WTC11 (cell line): ENCODE measurements at regions not wholly inside any gene's neighbourhood (a gene's known extent, or its start where the extent isn't known, plus 50 kb on each side); places are given as distances from the start of the nearest gene placed in this dataset.

Experiments used
- ATAC-seq: fragments of 200-7000 bp; cut with Tn5 transposase; 2 replicates; pipeline ENCODE4 v1.10.0; 2021; ENCODE audit warnings: mild to moderate bottlenecking, moderate library complexity
- CTCF ChIA-PET: fragments of 300-600 bp; sonication (Branson Sonifier 250); formaldehyde crosslinking; loops from one replicate; lab custom pipeline; 2021; ENCODE audit warnings: antibody characterized with exemption; lab: Charles Lee
- POLR2A ChIA-PET: fragments of 350-600 bp; sonication (Branson Sonifier 250); formaldehyde crosslinking; loops from one replicate; lab custom pipeline; 2021; ENCODE audit warnings: antibody characterized with exemption; lab: Charles Lee
- DNase-seq: peaks from one replicate; pipeline ENCODE4 v3.0.0; 2021; ENCODE audit warnings: low spot score
- H3K27ac Mint-ChIP-seq: 2 replicates; pipeline ENCODE4 v1.8.0; 2021; ENCODE audit warnings: mixed read lengths
- H3K27me3 Mint-ChIP-seq: 2 replicates; pipeline ENCODE4 v1.8.0; 2021; ENCODE audit warnings: low read depth, mild to moderate bottlenecking, moderate library complexity, mixed read lengths
- H3K36me3 Mint-ChIP-seq: 2 replicates; pipeline ENCODE4 v1.8.0; 2021; ENCODE audit warnings: mixed read lengths
- H3K4me1 Mint-ChIP-seq: 2 replicates; pipeline ENCODE4 v1.8.0; 2022; ENCODE audit warnings: mixed read lengths
- H3K4me3 Mint-ChIP-seq: 2 replicates; pipeline ENCODE4 v1.8.0; 2021; ENCODE audit warnings: mild to moderate bottlenecking, moderate library complexity, mixed read lengths
- H3K9me3 Mint-ChIP-seq: 2 replicates; pipeline ENCODE4 v1.8.0; 2021; ENCODE audit warnings: mixed read lengths
- ATF1 ChIP-seq: sonication (generic); formaldehyde crosslinking; IDR thresholded peaks from 2 replicates; pipeline ENCODE4 v1.8.1; 2023; ENCODE audit warnings: mild to moderate bottlenecking, moderate library complexity, missing genetic modification reagents
- CREM ChIP-seq: sonication (generic); formaldehyde crosslinking; IDR thresholded peaks from 2 replicates; pipeline ENCODE4 v1.8.1; 2022; ENCODE audit warnings: mild to moderate bottlenecking, missing genetic modification reagents, moderate library complexity
- EMX1 ChIP-seq: fragments of 250-450 bp; sonication (Bioruptor Pico); IDR thresholded peaks from 2 replicates; pipeline ENCODE4 v1.8.0; 2021; ENCODE audit warnings: mild to moderate bottlenecking
- ESRRA ChIP-seq: sonication (generic); formaldehyde crosslinking; IDR thresholded peaks from 2 replicates; pipeline ENCODE4 v1.8.1; 2022; ENCODE audit warnings: mild to moderate bottlenecking, missing genetic modification reagents, borderline replicate concordance
- ETV6 ChIP-seq: sonication (generic); formaldehyde crosslinking; IDR thresholded peaks from 2 replicates; pipeline ENCODE4 v1.8.1; 2022; ENCODE audit warnings: mild to moderate bottlenecking, missing genetic modification reagents
- GABPB1 ChIP-seq: sonication (generic); formaldehyde crosslinking; IDR thresholded peaks from 2 replicates; pipeline ENCODE4 v1.8.1; 2023; ENCODE audit warnings: mild to moderate bottlenecking, missing genetic modification reagents
- KAT7 ChIP-seq: sonication (generic); formaldehyde crosslinking; IDR thresholded peaks from 2 replicates; pipeline ENCODE4 v1.8.1; 2023; ENCODE audit warnings: missing genetic modification reagents, mild to moderate bottlenecking, borderline replicate concordance
- NFATC4 ChIP-seq: fragments of 250-450 bp; sonication (Bioruptor Pico); IDR thresholded peaks from 2 replicates; pipeline ENCODE4 v1.9.0; 2021; ENCODE audit warnings: mild to moderate bottlenecking
- NFYB ChIP-seq: sonication (generic); formaldehyde crosslinking; conservative IDR thresholded peaks from 2 replicates; pipeline ENCODE4 v1.8.0; 2022; ENCODE audit warnings: low read depth, missing genetic modification reagents
- NR1H2 ChIP-seq: sonication (generic); formaldehyde crosslinking; IDR thresholded peaks from 2 replicates; pipeline ENCODE4 v1.9.0; 2021; ENCODE audit warnings: mild to moderate bottlenecking, moderate library complexity, missing genetic modification reagents
- SP1 ChIP-seq: sonication (generic); formaldehyde crosslinking; conservative IDR thresholded peaks from 2 replicates; pipeline ENCODE4 v1.8.1; 2022; ENCODE audit warnings: missing genetic modification reagents
- TCF7 ChIP-seq: sonication (generic); formaldehyde crosslinking; IDR thresholded peaks from 2 replicates; pipeline ENCODE4 v1.8.0; 2022; ENCODE audit warnings: mild to moderate bottlenecking, low read depth, missing genetic modification reagents, moderate library complexity
- ZBTB21 ChIP-seq: sonication (generic); formaldehyde crosslinking; IDR thresholded peaks from 2 replicates; pipeline ENCODE4 v1.8.1; 2023; ENCODE audit warnings: mild to moderate bottlenecking, missing genetic modification reagents, borderline replicate concordance
- ZNF317 ChIP-seq: sonication (generic); formaldehyde crosslinking; IDR thresholded peaks from 2 replicates; pipeline ENCODE4 v1.8.1; 2023; ENCODE audit warnings: low read depth, mild to moderate bottlenecking, moderate library complexity, missing genetic modification reagents, borderline replicate concordance
- ZNF671 ChIP-seq: fragments of 250-450 bp; sonication (Bioruptor Pico); IDR thresholded peaks from 2 replicates; pipeline ENCODE4 v1.8.0; 2021; ENCODE audit warnings: mild to moderate bottlenecking
- TF ChIP-seq, protein P1 (sequence below): sonication (generic); formaldehyde crosslinking; conservative IDR thresholded peaks from 2 replicates; pipeline ENCODE4 v1.8.1; 2022; ENCODE audit warnings: mild to moderate bottlenecking, missing genetic modification reagents
- TF ChIP-seq, protein P2 (sequence below): sonication (generic); formaldehyde crosslinking; IDR thresholded peaks from 2 replicates; pipeline ENCODE4 v1.8.1; 2023; ENCODE audit warnings: mild to moderate bottlenecking, missing genetic modification reagents
- TF ChIP-seq, protein P3 (sequence below): sonication (generic); formaldehyde crosslinking; IDR thresholded peaks from 2 replicates; pipeline ENCODE4 v1.8.0; 2023; ENCODE audit warnings: missing genetic modification reagents, mild to moderate bottlenecking, borderline replicate concordance
- TF ChIP-seq, protein P4 (sequence below): fragments of 250-450 bp; sonication (Bioruptor Pico); IDR thresholded peaks from 2 replicates; pipeline ENCODE4 v1.9.0; 2021; ENCODE audit warnings: mild to moderate bottlenecking
- TF ChIP-seq, protein P5 (sequence below): fragments of 250-450 bp; sonication (Bioruptor Pico); conservative IDR thresholded peaks from 2 replicates; pipeline ENCODE4 v1.9.0; 2021; ENCODE audit warnings: mild to moderate bottlenecking
- TF ChIP-seq, protein P6 (sequence below): fragments of 250-450 bp; sonication (Bioruptor Pico); IDR thresholded peaks from 2 replicates; pipeline ENCODE4 v1.9.0; 2021; ENCODE audit warnings: mild to moderate bottlenecking
- TF ChIP-seq, protein P7 (sequence below): sonication (generic); formaldehyde crosslinking; IDR thresholded peaks from 2 replicates; pipeline ENCODE4 v1.8.1; 2022; ENCODE audit warnings: mild to moderate bottlenecking, moderate library complexity, missing genetic modification reagents

DNA sequence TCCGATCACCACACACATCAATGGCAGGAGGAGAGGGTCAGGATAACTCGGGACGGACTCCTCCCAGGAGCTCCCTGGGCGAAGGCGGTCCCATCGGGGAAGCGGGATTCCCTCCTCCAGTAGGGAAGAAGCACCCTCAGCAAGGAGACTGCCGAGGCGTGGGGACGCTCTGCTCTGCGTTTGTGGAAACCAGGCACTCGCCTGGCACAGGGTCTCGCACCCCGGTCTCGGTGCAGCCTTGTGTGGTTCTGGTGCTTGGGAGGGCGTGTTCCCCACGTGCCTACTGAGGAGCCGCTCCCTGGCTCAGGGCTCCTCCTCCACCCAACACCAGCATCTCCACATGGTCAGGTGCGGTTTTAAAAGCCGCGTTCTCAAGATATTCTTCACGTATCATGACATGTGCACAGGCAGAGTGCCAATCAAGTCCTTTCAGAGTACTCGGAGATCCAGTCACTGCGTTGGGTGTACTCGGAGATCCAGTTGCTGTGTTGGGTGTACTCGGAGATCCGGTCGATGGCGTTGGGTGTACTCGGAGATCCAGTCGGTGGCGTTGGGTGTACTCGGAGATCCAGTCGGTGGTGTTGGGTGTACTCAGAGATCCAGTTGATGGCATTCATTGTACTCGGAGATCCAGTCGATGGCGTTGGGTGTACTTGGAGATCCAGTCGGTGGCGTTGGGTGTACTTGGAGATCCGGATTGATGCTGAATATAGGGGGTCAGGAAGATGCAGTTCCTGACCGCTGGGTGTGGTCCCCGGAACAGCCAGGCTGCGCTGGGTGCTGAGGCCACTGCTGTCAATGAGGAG is 117.5 kb downstream of the RTP5 start:
- POLR2A ChIA-PET: no interaction called here
- Mint-ChIP-seq H3K27ac (no peak overlapping the region), H3K4me1 (no peaks in the 10 kb centered on the region), H3K4me3 (no peak overlapping the region), H3K9me3 (peaks cover 35% of the 10 kb centered on the region), H3K36me3 (peaks cover 14% of the 10 kb centered on the region)
- CTCF ChIA-PET: no interaction called here
- no peak for ATAC-seq
- no peak for TF ChIP-seq ZBTB21 (CRISPR knock-in tag)
- no peak for TF ChIP-seq CREM (CRISPR knock-in tag)
- no peak for TF ChIP-seq TCF7
- no peak for TF ChIP-seq ZNF671 (CRISPR knock-in tag)
- TF ChIP-seq GABPB1 (CRISPR knock-in tag): no peak
- TF ChIP-seq, protein P1, sequence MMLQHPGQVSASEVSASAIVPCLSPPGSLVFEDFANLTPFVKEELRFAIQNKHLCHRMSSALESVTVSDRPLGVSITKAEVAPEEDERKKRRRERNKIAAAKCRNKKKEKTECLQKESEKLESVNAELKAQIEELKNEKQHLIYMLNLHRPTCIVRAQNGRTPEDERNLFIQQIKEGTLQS (CRISPR knock-in tag): no peak
- no peak for TF ChIP-seq ATF1 (CRISPR knock-in tag)
- no peak for TF ChIP-seq SP1
- TF ChIP-seq, protein P2, sequence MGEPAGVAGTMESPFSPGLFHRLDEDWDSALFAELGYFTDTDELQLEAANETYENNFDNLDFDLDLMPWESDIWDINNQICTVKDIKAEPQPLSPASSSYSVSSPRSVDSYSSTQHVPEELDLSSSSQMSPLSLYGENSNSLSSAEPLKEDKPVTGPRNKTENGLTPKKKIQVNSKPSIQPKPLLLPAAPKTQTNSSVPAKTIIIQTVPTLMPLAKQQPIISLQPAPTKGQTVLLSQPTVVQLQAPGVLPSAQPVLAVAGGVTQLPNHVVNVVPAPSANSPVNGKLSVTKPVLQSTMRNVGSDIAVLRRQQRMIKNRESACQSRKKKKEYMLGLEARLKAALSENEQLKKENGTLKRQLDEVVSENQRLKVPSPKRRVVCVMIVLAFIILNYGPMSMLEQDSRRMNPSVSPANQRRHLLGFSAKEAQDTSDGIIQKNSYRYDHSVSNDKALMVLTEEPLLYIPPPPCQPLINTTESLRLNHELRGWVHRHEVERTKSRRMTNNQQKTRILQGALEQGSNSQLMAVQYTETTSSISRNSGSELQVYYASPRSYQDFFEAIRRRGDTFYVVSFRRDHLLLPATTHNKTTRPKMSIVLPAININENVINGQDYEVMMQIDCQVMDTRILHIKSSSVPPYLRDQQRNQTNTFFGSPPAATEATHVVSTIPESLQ (CRISPR knock-in tag): no peak
- TF ChIP-seq NFATC4 (CRISPR knock-in tag): no peak
- TF ChIP-seq, all 79 proteins: peak for 0
- no peak for DNase-seq
- H3K27me3 Mint-ChIP-seq: peaks cover 2% of the 10 kb centered on the region; the same call in 1 of the 2 replicates

DNA sequence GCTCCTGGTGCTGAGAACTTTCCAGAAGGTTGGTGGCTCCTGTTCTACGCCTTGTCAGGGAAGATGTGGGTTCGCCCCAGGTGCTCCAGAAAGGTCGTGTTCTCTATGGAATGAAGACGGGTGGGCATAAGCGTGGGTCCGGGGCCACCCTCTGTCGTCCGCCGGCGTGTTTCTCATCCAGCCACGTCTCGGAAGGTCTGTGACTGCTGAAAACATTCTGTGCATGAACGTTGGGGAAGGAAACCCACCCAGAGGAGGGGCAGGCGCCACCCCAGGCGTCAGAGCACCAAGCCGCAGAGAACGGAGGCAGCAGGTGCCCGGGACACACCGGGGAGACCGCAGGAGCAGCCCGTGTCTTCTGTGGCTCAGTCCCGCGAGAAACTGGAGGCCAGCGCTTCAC is 118.2 kb downstream of the RTP5 start:
- ATAC-seq (no peak), DNase-seq (no peak)
- POLR2A ChIA-PET: no interaction called here
- Mint-ChIP-seq H3K36me3 (peaks cover 14% of the 10 kb centered on the region), H3K27me3 (peaks cover 2% of the 10 kb centered on the region; the same call in 1 of the 2 replicates), H3K4me1 (no peaks in the 10 kb centered on the region), H3K27ac (no peak overlapping the region), H3K4me3 (no peak overlapping the region), H3K9me3 (peaks cover 35% of the 10 kb centered on the region)
- CTCF ChIA-PET: no interaction called here
- TF ChIP-seq, protein P3, sequence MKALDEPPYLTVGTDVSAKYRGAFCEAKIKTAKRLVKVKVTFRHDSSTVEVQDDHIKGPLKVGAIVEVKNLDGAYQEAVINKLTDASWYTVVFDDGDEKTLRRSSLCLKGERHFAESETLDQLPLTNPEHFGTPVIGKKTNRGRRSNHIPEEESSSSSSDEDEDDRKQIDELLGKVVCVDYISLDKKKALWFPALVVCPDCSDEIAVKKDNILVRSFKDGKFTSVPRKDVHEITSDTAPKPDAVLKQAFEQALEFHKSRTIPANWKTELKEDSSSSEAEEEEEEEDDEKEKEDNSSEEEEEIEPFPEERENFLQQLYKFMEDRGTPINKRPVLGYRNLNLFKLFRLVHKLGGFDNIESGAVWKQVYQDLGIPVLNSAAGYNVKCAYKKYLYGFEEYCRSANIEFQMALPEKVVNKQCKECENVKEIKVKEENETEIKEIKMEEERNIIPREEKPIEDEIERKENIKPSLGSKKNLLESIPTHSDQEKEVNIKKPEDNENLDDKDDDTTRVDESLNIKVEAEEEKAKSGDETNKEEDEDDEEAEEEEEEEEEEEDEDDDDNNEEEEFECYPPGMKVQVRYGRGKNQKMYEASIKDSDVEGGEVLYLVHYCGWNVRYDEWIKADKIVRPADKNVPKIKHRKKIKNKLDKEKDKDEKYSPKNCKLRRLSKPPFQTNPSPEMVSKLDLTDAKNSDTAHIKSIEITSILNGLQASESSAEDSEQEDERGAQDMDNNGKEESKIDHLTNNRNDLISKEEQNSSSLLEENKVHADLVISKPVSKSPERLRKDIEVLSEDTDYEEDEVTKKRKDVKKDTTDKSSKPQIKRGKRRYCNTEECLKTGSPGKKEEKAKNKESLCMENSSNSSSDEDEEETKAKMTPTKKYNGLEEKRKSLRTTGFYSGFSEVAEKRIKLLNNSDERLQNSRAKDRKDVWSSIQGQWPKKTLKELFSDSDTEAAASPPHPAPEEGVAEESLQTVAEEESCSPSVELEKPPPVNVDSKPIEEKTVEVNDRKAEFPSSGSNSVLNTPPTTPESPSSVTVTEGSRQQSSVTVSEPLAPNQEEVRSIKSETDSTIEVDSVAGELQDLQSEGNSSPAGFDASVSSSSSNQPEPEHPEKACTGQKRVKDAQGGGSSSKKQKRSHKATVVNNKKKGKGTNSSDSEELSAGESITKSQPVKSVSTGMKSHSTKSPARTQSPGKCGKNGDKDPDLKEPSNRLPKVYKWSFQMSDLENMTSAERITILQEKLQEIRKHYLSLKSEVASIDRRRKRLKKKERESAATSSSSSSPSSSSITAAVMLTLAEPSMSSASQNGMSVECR (CRISPR knock-in tag): no peak
- no peak for TF ChIP-seq EMX1 (CRISPR knock-in tag)
- TF ChIP-seq KAT7 (CRISPR knock-in tag): no peak
- TF ChIP-seq NFATC4 (CRISPR knock-in tag): no peak
- TF ChIP-seq, protein P4, sequence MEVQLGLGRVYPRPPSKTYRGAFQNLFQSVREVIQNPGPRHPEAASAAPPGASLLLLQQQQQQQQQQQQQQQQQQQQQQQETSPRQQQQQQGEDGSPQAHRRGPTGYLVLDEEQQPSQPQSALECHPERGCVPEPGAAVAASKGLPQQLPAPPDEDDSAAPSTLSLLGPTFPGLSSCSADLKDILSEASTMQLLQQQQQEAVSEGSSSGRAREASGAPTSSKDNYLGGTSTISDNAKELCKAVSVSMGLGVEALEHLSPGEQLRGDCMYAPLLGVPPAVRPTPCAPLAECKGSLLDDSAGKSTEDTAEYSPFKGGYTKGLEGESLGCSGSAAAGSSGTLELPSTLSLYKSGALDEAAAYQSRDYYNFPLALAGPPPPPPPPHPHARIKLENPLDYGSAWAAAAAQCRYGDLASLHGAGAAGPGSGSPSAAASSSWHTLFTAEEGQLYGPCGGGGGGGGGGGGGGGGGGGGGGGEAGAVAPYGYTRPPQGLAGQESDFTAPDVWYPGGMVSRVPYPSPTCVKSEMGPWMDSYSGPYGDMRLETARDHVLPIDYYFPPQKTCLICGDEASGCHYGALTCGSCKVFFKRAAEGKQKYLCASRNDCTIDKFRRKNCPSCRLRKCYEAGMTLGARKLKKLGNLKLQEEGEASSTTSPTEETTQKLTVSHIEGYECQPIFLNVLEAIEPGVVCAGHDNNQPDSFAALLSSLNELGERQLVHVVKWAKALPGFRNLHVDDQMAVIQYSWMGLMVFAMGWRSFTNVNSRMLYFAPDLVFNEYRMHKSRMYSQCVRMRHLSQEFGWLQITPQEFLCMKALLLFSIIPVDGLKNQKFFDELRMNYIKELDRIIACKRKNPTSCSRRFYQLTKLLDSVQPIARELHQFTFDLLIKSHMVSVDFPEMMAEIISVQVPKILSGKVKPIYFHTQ (CRISPR knock-in tag): no peak
- TF ChIP-seq CREM (CRISPR knock-in tag): no peak
- TF ChIP-seq NFYB (CRISPR knock-in tag): no peak
- no peak for TF ChIP-seq ESRRA
- no peak for TF ChIP-seq NR1H2
- TF ChIP-seq ETV6: no peak
- TF ChIP-seq, protein P5, sequence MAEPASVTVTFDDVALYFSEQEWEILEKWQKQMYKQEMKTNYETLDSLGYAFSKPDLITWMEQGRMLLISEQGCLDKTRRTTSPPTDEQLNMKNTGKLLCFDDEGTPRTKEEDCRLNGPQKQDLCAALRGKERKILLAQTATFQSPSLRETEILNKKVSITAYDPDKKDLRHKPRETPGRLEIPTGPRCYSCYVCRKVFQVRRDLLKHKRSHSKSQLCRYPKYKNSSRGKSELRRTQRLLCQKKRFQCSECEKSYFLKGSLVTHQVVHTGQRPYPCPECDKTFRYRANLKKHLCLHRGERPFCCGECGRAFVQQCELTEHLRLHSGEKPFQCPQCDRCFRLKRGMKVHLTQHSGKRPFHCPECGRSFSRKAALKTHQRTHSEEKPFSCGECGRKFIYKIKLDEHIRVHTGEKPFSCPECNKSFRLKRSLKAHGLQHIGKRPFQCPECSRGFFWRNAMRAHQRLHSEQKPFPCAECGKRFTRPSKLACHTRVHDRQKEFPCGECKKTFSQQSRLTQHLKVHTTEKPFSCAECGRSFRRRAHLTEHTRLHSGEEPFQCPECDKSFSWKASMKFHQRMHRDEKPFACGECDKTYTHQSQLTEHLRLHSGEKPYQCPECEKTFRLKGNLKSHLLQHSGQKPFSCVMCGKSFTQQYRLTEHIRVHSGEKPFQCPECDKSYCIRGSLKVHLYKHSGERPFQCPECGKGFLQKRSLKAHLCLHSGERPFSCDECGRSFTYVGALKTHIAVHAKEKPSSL (CRISPR knock-in tag): no peak
- TF ChIP-seq, protein P6, sequence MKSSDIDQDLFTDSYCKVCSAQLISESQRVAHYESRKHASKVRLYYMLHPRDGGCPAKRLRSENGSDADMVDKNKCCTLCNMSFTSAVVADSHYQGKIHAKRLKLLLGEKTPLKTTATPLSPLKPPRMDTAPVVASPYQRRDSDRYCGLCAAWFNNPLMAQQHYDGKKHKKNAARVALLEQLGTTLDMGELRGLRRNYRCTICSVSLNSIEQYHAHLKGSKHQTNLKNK (CRISPR knock-in tag): no peak
- TF ChIP-seq ZNF317 (CRISPR knock-in tag): no peak
- TF ChIP-seq, protein P7, sequence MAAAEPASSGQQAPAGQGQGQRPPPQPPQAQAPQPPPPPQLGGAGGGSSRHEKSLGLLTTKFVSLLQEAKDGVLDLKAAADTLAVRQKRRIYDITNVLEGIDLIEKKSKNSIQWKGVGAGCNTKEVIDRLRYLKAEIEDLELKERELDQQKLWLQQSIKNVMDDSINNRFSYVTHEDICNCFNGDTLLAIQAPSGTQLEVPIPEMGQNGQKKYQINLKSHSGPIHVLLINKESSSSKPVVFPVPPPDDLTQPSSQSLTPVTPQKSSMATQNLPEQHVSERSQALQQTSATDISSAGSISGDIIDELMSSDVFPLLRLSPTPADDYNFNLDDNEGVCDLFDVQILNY (CRISPR knock-in tag): no peak
